ENCODE measurements at regions not wholly inside any gene's neighbourhood (a gene's known extent, or its start where the extent isn't known, plus 50 kb on each side); places are given as distances from the start of the nearest gene placed in this dataset.
"Not testable (repeated sequence)": the region's sequence is repeated elsewhere in the genome, so short reads cannot be mapped to it uniquely, and the experiment has no call there.

GRCh38 chr3:135393898-135394525 is 571.5 kb upstream of the PPP2R3A start:
- no peak for DNase-seq (ENCODE audit: low read depth)

GRCh38 chr3:135412475-135412874 is 553.1 kb upstream of the PPP2R3A start:
- DNase-seq (ENCODE audit: low read depth): no peak

DNA sequence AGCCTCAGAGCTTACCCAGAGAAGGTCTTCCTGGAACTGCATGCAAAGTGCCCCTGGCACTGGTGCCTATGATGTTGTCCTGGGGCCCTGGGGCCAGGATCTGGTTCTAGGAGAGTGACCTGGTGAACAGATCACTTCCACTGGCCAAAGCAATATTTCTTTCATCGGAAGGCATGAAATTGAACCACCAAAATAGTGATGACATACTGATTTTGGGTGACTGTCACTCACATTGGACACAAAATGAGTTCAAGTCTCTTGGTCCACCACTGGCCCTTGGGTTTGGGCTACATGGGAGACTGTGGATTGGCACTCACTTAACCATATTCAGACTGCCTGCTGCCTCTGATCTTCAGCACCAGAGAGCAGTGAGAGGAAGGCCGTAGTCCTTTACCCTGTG is 549.3 kb upstream of the PPP2R3A start:
- DNase-seq (ENCODE audit: low read depth): no peak

GRCh38 chr3:135419155-135419554 is 546.4 kb upstream of the PPP2R3A start:
- no peak for DNase-seq (ENCODE audit: low read depth)

- DNase-seq (ENCODE audit: low read depth): no peak
Measured at GRCh38 chr3:135426508-135426907, 539.0 kb upstream of the PPP2R3A start.

DNA sequence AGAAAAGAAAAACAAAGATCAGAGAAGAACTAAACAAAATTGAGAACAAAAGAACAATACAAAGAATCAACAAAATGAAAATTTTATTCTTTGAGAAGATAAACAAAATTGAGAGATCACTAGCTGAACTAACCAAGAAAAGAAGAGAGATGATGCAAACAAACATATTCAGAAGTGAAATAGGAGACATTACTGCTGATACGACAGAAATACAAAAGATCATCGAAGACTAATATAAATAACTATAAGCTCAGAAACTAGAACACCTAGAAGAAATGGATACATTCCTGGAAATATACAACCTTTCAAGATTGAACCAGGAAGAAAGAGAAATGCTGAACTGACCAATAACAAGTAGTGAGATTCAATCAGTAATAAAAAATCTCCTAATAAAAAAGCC is 533.1 kb upstream of the PPP2R3A start:
- no peak for DNase-seq (ENCODE audit: low read depth)

DNA sequence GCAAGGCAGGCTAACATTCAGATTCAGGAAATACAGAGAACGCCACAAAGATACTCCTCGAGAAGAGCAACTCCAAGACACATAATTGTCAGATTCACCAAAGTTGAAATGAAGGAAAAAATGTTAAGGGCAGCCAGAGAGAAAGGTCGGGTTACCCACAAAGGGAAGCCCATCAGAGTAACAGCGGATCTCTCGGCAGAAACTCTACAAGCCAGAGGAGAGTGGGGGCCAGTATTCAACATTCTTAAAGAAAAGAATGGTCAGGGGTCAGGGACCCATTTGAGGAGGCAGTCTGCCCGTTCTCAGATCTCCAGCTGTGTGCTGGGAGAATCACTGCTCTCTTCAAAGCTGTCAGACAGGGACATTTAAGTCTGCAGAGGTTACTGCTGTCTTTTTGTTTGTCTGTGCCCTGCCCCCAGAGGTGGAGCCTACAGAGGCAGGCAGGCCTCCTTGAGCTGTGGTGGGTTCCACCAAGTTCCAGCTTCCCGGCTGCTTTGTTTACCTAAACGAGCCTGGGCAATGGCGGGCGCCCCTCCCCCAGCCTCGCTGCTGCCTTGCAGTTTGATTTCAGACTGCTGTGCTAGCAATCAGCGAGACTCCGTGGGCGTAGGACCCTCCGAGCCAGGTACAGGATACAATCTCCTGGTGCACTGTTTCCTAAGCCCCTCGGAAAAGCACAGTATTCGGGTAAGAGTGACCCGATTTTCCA is 526.5 kb upstream of the PPP2R3A start:
- DNase-seq (ENCODE audit: low read depth): not testable (repeated sequence)

GRCh38 chr3:135439632-135440031 is 525.9 kb upstream of the PPP2R3A start:
- DNase-seq (ENCODE audit: low read depth): peak; percentile 16

DNA sequence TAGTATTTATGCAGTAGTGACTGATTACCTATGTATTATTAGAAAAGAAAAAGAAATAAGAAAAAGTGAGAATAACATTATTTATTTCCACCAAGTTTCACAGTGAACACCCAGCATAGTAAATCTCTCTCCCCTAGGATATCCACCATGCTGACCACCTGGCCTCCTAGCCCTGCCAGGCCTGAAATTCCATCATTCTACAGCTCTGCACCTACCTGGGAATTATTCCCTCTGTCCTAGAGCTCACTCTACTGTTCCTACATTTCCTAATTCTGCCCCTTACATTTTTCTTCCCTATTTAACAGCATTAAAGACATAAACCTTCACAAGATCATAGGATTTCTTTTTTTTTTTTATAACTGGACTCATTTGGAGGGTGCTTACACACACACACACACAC is 525.3 kb upstream of the PPP2R3A start:
- no peak for DNase-seq (ENCODE audit: low read depth)

GRCh38 chr3:135440746-135441145 is 524.8 kb upstream of the PPP2R3A start:
- no peak for DNase-seq (ENCODE audit: low read depth)

GRCh38 chr3:135444058-135444457 is 521.5 kb upstream of the PPP2R3A start:
- DNase-seq (ENCODE audit: low read depth): no peak

DNA sequence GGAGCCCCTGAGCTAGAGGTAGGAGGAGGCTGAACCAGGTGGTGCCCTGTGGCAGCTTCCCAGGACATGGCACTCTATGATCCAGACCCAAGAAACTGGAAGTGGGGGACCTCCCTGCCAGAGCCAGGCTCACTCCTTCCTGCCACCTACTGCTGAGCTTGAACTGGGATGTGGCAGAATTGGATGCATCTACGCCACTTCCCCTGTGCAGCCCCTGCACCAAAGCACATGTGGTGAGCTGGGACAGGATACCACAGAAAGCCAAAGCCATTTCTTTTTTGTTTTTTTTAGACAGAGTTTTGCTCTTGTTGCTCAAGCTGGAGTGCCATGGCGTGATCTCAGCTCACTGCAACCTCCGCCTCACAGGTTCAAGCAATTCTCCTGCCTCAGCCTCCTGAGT is 518.0 kb upstream of the PPP2R3A start:
- DNase-seq (ENCODE audit: low read depth): no peak

GRCh38 chr3:135448520-135448919 is 517.0 kb upstream of the PPP2R3A start:
- no peak for DNase-seq (ENCODE audit: low read depth)

DNA sequence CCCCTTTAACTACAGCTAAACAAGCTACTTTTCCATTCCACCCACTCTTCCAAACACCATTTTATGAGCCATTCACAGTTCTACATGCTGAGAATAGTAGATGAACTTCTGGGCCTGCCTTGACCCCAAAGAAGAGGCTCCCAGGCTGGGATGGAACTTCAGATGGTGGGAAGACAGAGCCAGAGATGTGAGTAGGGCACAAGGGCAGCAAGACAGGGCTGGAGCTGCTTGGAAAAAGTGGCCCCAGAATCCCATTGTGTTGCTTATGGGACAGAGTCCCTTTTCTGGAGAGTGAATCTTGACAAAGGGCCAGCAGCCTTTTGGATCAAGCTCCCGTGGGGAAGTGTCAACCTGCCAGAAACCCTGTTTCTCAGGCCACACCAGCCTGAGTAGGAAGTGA is 516.5 kb upstream of the PPP2R3A start:
- DNase-seq (ENCODE audit: low read depth): no peak

DNA sequence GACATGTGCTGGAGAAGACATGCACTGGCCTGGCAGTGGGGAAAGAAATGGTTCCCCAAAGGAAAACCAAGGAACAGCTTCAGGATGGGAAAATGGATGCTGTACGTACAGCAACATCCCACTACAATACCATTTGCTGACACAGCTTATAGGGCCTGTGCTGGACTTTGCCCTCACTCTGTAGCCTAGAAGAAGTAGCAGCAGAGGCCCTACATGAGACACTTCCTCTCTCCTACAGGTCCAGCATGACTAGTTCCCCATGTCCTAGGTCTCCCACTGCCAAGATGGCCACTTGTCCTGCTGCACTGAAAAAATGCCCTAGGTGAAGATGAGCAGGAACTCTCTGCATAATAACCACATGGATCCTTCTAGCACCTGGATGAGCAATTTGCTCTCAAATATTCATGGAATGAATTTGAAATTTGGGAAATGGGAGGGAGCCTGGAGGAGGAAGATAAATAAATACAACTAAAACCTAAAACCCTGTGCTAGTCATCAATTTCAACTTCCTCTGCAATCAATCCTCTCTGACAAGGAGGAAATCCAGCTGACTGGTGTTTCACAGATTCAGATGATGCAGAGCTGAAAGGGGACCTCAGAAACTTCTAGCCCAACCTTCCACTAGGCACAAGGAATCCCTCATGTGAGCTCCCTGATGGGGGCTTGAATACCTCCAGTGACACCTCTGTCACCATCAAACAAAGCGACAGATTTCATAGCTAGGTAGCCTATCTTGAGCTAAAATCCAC is 514.3 kb upstream of the PPP2R3A start:
- DNase-seq (ENCODE audit: low read depth): no peak

DNA sequence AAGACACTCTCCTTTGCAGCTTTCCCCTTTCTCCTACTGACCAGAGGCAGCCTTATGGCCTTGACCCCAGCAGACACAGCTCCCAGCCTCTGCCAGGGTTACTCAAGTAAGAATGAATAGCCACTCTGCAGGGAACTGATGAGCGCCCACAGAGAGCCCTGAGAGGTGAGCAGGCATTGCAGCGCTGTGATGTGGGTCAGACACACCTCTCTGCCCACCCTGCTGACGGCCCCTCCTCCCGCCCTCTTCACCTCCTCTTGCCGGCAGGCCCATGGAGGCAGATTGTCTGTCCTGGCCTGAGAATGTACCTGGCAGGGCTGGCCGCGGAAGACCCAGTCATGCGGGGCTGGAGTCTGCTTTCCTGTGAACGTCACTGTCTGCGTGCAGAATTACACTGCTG is 512.6 kb upstream of the PPP2R3A start:
- DNase-seq (ENCODE audit: low read depth): no peak

DNA sequence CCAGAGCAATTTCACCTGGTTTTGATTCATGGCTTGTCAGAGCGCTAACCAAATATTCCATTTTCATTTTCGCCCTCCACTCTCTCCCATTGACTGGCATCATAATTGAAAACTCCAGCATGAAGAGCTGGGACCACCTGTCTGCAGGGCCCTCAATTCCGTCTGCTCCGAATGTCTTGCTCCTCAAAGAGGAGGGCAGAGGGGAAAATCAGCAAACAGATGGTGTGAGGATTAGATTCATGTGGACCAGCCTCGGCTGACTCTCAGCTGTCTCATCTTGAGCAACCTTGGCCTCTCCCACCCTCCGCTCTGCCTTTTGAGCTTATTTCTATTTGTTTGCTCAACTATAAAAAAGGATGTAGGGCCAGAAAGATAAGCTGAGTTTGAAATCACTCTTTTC is 512.2 kb upstream of the PPP2R3A start:
- no peak for DNase-seq (ENCODE audit: low read depth)

DNA sequence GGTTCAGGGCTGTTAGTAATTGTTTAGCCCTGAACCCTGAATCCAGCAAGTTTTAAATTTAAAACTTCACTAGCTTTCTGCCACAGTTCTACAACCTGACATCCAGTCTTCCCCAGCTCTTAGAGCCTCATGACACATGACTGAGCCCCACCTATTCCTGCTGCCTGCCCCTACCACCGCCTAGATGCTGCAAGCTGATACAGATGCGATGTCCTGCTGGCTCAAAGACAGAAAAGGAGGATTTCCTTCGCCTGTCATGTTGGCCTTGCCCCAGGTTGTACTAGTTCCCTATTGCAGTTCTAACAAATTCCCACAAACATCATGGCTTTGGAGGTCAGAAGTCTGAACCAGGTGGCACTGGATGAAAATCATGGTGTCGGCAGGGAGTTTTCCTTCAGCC is 510.6 kb upstream of the PPP2R3A start:
- no peak for DNase-seq (ENCODE audit: low read depth)

GRCh38 chr3:135456108-135456790 is 509.3 kb upstream of the PPP2R3A start:
- DNase-seq (ENCODE audit: low read depth): peak; percentile 8

GRCh38 chr3:135458541-135459322 is 506.8 kb upstream of the PPP2R3A start:
- no peak for DNase-seq (ENCODE audit: low read depth)

DNA sequence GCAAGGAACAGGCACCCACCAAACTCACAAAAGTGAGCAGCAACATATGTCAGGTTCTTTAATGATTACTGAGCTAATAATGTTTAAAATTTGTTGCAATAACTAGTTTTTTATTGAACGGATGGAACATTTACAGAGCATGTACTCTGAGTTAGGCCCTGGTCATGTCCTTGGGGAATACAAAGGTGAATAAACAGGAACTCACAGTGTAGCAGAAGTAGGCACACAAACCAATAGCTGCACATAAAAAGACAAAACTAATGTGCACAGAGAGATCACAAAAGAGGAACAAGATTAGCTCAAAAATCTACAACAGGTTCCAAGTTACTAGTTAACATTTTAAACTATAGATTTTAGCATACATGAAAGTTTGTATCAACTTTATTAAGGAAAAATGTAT is 505.3 kb upstream of the PPP2R3A start:
- no peak for DNase-seq (ENCODE audit: low read depth)

DNA sequence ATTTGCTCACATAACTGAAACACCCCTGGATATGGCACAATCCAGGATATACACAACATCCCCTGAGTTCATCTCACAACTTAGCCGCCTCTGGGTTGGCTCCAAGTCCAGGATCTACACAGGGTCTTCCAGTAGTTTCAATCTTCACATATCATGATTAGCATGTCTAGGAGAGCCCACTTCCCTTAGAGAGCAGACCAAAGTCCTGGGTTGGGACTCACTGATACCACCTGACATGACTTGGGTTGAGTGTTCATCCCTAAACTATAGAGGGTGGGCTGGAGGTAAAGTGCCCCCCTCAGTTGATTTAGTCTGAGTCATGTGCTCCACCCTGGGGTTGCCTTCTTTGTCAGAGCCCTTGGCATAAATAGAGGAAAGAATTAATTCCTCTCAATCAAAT is 493.6 kb upstream of the PPP2R3A start:
- DNase-seq (ENCODE audit: low read depth): no peak
